ENCODE measurements at regions not wholly inside any gene's neighbourhood (a gene's known extent, or its start where the extent isn't known, plus 50 kb on each side); places are given as distances from the start of the nearest gene placed in this dataset.

GRCh38 chr12:124694250-124694649, 126.8 kb upstream of the NCOR2 start:
- Mint-ChIP-seq H3K4me3 (no peak overlapping the region), H3K4me1 (ENCODE audit: unreplicated experiment) (peaks cover 23% of the 10 kb centered on the region), H3K27me3 (no peaks in the 10 kb centered on the region), H3K27ac (no peak overlapping the region), H3K9me3 (no peaks in the 10 kb centered on the region), H3K36me3 (no peaks in the 10 kb centered on the region)
- TF ChIP-seq, protein P1, sequence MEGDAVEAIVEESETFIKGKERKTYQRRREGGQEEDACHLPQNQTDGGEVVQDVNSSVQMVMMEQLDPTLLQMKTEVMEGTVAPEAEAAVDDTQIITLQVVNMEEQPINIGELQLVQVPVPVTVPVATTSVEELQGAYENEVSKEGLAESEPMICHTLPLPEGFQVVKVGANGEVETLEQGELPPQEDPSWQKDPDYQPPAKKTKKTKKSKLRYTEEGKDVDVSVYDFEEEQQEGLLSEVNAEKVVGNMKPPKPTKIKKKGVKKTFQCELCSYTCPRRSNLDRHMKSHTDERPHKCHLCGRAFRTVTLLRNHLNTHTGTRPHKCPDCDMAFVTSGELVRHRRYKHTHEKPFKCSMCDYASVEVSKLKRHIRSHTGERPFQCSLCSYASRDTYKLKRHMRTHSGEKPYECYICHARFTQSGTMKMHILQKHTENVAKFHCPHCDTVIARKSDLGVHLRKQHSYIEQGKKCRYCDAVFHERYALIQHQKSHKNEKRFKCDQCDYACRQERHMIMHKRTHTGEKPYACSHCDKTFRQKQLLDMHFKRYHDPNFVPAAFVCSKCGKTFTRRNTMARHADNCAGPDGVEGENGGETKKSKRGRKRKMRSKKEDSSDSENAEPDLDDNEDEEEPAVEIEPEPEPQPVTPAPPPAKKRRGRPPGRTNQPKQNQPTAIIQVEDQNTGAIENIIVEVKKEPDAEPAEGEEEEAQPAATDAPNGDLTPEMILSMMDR (conservative IDR thresholded peaks at IDR 0.05), result no peak
- no peak for DNase-seq (ENCODE audit: extremely low spot score, unreplicated experiment)

DNA sequence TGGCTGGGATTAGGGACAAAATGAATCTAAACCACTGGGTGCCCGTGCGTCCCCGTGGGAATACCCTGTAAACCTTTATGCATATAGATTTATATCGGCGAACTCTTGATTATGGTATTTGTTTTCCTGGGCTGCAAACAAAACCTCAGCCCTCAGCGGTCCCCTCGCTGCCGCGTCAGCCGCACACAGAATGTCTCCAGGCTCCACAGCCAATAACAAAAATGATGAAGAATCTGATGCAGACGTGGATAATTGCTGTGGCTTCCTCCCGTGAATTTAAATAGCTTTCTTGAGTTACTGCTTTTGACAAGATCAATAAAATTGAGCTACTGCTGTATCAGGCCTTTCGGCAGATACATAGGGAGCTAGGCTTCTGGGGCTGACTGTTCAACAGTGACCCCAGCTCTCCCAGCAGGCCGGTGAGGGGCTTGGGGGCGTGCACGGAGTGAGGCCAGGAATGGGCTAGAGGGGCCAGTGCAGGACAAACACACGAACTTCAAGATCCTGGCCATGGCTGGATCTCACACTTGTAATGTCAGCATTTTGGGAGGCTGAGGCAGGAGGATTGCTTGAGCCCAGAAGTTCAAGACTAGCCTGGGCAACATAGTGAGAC, 125.8 kb upstream of the NCOR2 start:
- TF ChIP-seq, protein P1 (conservative IDR thresholded peaks at IDR 0.05), result no peak
- Mint-ChIP-seq H3K27me3 (no peaks in the 10 kb centered on the region), H3K4me1 (ENCODE audit: unreplicated experiment) (peaks cover 22% of the 10 kb centered on the region), H3K27ac (no peak overlapping the region), H3K36me3 (no peaks in the 10 kb centered on the region), H3K4me3 (no peak overlapping the region), H3K9me3 (no peaks in the 10 kb centered on the region)
- no peak for DNase-seq (ENCODE audit: extremely low spot score, unreplicated experiment)

- H3K27me3 Mint-ChIP-seq, result no peaks in the 10 kb centered on the region
- peaks cover 27% of the 10 kb centered on the region for H3K4me1 Mint-ChIP-seq (ENCODE audit: unreplicated experiment)
- DNase-seq (ENCODE audit: extremely low spot score, unreplicated experiment), result no peak
- H3K36me3 Mint-ChIP-seq, result no peaks in the 10 kb centered on the region
- no peak overlapping the region for H3K4me3 Mint-ChIP-seq
- TF ChIP-seq, protein P1 (conservative IDR thresholded peaks at IDR 0.05), result no peak
- H3K9me3 Mint-ChIP-seq, result no peaks in the 10 kb centered on the region
- H3K27ac Mint-ChIP-seq, result no peak overlapping the region
Observed at GRCh38 chr12:124692443-124692842, 125.0 kb upstream of the NCOR2 start.

- no peak overlapping the region for H3K4me3 Mint-ChIP-seq
- TF ChIP-seq, protein P1 (conservative IDR thresholded peaks at IDR 0.05), result no peak
- no peaks in the 10 kb centered on the region for H3K27me3 Mint-ChIP-seq
- no peak for DNase-seq (ENCODE audit: extremely low spot score, unreplicated experiment)
- peaks cover 34% of the 10 kb centered on the region for H3K4me1 Mint-ChIP-seq (ENCODE audit: unreplicated experiment)
- no peak overlapping the region for H3K27ac Mint-ChIP-seq
- H3K9me3 Mint-ChIP-seq, result no peaks in the 10 kb centered on the region
- H3K36me3 Mint-ChIP-seq, result no peaks in the 10 kb centered on the region
Observed at GRCh38 chr12:124691429-124691828, 124.0 kb upstream of the NCOR2 start.

- Mint-ChIP-seq H3K27ac (no peak overlapping the region), H3K4me3 (no peak overlapping the region), H3K4me1 (ENCODE audit: unreplicated experiment) (peaks cover 50% of the 10 kb centered on the region), H3K36me3 (no peaks in the 10 kb centered on the region), H3K9me3 (no peaks in the 10 kb centered on the region), H3K27me3 (no peaks in the 10 kb centered on the region)
- no peak for DNase-seq (ENCODE audit: extremely low spot score, unreplicated experiment)
- TF ChIP-seq, protein P1 (conservative IDR thresholded peaks at IDR 0.05), result no peak
Observed at GRCh38 chr12:124689631-124690030, 122.2 kb upstream of the NCOR2 start.

Data from type B pancreatic cell (in vitro differentiated cells).